Neural progenitor cell (in vitro differentiated cells): ENCODE measurements at regions not wholly inside any gene's neighbourhood (a gene's known extent, or its start where the extent isn't known, plus 50 kb on each side); places are given as distances from the start of the nearest gene placed in this dataset.

ENCODE experiments used
- EZH2 ChIP-seq: fragments of 200-600 bp; sonication (generic); IDR thresholded peaks from 2 replicates; pipeline ENCODE4 v1.6.1; 2017; ENCODE audit warnings: antibody characterized with exemption, mild to moderate bottlenecking, moderate library complexity
- EZH2phosphoT487 ChIP-seq: fragments of 200-600 bp; sonication (generic); IDR thresholded peaks from 2 replicates; pipeline ENCODE4 v1.6.1; 2017; ENCODE audit warnings: antibody characterized with exemption
- TF ChIP-seq, protein P1 (sequence below): fragments of 200-600 bp; sonication (generic); IDR thresholded peaks from 2 replicates; pipeline ENCODE4 v1.5.1; 2017; ENCODE audit warnings: antibody characterized with exemption, mild to moderate bottlenecking

DNA sequence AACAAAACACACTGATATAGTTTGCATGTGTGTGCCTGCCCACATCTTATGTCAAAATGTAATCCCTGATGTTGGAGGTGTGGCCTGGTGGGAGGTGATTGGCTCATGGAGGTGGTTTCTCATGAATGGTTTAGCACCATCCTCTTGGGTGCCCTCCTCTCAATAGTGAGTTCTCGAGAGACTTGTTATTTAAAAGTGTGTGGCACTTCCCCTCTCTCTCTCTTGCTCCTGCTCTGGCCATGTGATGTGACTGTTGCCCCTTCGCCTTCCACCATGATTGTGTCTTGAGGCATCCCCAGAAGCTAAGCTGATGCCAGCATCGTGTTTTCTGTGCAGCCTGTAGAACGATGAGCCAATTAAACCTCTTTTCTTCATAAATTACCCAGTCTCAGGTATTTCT, 454.1 kb upstream of the DCN start:
- TF ChIP-seq, protein P1, sequence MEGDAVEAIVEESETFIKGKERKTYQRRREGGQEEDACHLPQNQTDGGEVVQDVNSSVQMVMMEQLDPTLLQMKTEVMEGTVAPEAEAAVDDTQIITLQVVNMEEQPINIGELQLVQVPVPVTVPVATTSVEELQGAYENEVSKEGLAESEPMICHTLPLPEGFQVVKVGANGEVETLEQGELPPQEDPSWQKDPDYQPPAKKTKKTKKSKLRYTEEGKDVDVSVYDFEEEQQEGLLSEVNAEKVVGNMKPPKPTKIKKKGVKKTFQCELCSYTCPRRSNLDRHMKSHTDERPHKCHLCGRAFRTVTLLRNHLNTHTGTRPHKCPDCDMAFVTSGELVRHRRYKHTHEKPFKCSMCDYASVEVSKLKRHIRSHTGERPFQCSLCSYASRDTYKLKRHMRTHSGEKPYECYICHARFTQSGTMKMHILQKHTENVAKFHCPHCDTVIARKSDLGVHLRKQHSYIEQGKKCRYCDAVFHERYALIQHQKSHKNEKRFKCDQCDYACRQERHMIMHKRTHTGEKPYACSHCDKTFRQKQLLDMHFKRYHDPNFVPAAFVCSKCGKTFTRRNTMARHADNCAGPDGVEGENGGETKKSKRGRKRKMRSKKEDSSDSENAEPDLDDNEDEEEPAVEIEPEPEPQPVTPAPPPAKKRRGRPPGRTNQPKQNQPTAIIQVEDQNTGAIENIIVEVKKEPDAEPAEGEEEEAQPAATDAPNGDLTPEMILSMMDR, result no peak
- no peak for TF ChIP-seq EZH2
- no peak for TF ChIP-seq EZH2phosphoT487
